ENCODE measurements at regions not wholly inside any gene's neighbourhood (a gene's known extent, or its start where the extent isn't known, plus 50 kb on each side); places are given as distances from the start of the nearest gene placed in this dataset.

GRCh38 chr4:173829565-173829964 lies 299.5 kb upstream of the HAND2 start:
- no peak for DNase-seq

- DNase-seq: no peak
These were observed 297.7 kb upstream of the HAND2 start for GRCh38 chr4:173827707-173828106.

- DNase-seq: no peak
These were observed 291.8 kb upstream of the HAND2 start for GRCh38 chr4:173821876-173822275.

GRCh38 chr4:173821036-173821435 lies 291.0 kb upstream of the HAND2 start:
- DNase-seq: no peak

GRCh38 chr4:173807347-173807746 lies 277.3 kb upstream of the HAND2 start:
- no peak for DNase-seq

- no peak for DNase-seq
These were observed 275.9 kb upstream of the HAND2 start for GRCh38 chr4:173805884-173806283.

- DNase-seq: no peak
These were observed 272.6 kb upstream of the HAND2 start for GRCh38 chr4:173802662-173803022.

- no peak for DNase-seq
These were observed 272.0 kb upstream of the HAND2 start for GRCh38 chr4:173801876-173802661.

- no peak for DNase-seq
These were observed 271.3 kb upstream of the HAND2 start for GRCh38 chr4:173801361-173801760.

- no peak for DNase-seq
These were observed 267.3 kb upstream of the HAND2 start for GRCh38 chr4:173797296-173797695.

- no peak for DNase-seq
These were observed 264.6 kb upstream of the HAND2 start for GRCh38 chr4:173794662-173795061.

GRCh38 chr4:173793937-173794510 lies 264.0 kb upstream of the HAND2 start:
- no peak for DNase-seq

GRCh38 chr4:173782660-173783059 lies 252.6 kb upstream of the HAND2 start:
- DNase-seq: no peak

GRCh38 chr4:173777921-173778320 lies 247.9 kb upstream of the HAND2 start:
- no peak for DNase-seq

GRCh38 chr4:173777421-173777820 lies 247.4 kb upstream of the HAND2 start:
- DNase-seq: no peak

GRCh38 chr4:173769568-173769967 lies 239.5 kb upstream of the HAND2 start:
- no peak for DNase-seq

- DNase-seq: no peak
These were observed 237.6 kb upstream of the HAND2 start for GRCh38 chr4:173767650-173768049.

- no peak for DNase-seq
These were observed 236.2 kb upstream of the HAND2 start for GRCh38 chr4:173766171-173766600.

- no peak for DNase-seq
These were observed 235.7 kb upstream of the HAND2 start for GRCh38 chr4:173765751-173766150.

- DNase-seq: no peak
These were observed 233.4 kb upstream of the HAND2 start for GRCh38 chr4:173763389-173763788.

GRCh38 chr4:173761938-173762337 lies 231.9 kb upstream of the HAND2 start:
- DNase-seq: no peak

GRCh38 chr4:173761236-173761635 lies 231.2 kb upstream of the HAND2 start:
- no peak for DNase-seq

- no peak for DNase-seq
These were observed 228.1 kb upstream of the HAND2 start for GRCh38 chr4:173758132-173758531.

GRCh38 chr4:173753408-173753807 lies 223.4 kb upstream of the HAND2 start:
- DNase-seq: no peak

All from NCI-H1092 (cell line).